Activated gamma-delta T cell treated with anti-CD3 and anti-CD28 coated beads, Interleukin-2, amount 50 U/mL, for 16 hours (primary cell): ENCODE measurements at regions not wholly inside any gene's neighbourhood (a gene's known extent, or its start where the extent isn't known, plus 50 kb on each side); places are given as distances from the start of the nearest gene placed in this dataset.

ENCODE experiments used
- DNase-seq: peaks from one replicate; pipeline ENCODE4 v3.0.0-alpha.2; 2020; ENCODE audit warnings: low read depth

- no peak for DNase-seq
Observed at GRCh38 chr7:130970196-130970595, 236.2 kb upstream of the KLF14 start.

GRCh38 chr7:130970696-130971095, 236.7 kb upstream of the KLF14 start:
- no peak for DNase-seq

- no peak for DNase-seq
Observed at GRCh38 chr7:130971297-130971696, 237.3 kb upstream of the KLF14 start.

- DNase-seq, result no peak
Observed at GRCh38 chr7:130972201-130972600, 238.2 kb upstream of the KLF14 start.

- DNase-seq, result no peak
Observed at GRCh38 chr7:130973637-130974036, 239.6 kb upstream of the KLF14 start.

GRCh38 chr7:130974169-130974568, 240.2 kb upstream of the KLF14 start:
- DNase-seq, result no peak

GRCh38 chr7:130974794-130975193, 240.8 kb upstream of the KLF14 start:
- no peak for DNase-seq

GRCh38 chr7:130975731-130976130, 241.7 kb upstream of the KLF14 start:
- DNase-seq, result no peak

GRCh38 chr7:130982160-130982638, 248.2 kb upstream of the KLF14 start:
- DNase-seq, result no peak

GRCh38 chr7:130982651-130983050, 248.6 kb upstream of the KLF14 start:
- DNase-seq, result no peak

- DNase-seq, result no peak
Observed at GRCh38 chr7:130985361-130985760, 251.4 kb upstream of the KLF14 start.

GRCh38 chr7:130986261-130986690, 252.3 kb upstream of the KLF14 start:
- DNase-seq, result no peak

- DNase-seq, result no peak
Observed at GRCh38 chr7:130987092-130987491, 253.1 kb upstream of the KLF14 start.

- no peak for DNase-seq
Observed at GRCh38 chr7:130988443-130988842, 254.4 kb upstream of the KLF14 start.

GRCh38 chr7:130989101-130989795, 255.2 kb upstream of the KLF14 start:
- no peak for DNase-seq

GRCh38 chr7:130990178-130990832, 256.3 kb upstream of the KLF14 start:
- no peak for DNase-seq

GRCh38 chr7:130993671-130994365, 259.8 kb upstream of the KLF14 start:
- DNase-seq, result no peak

GRCh38 chr7:130994378-130995115, 260.5 kb upstream of the KLF14 start:
- no peak for DNase-seq

- no peak for DNase-seq
Observed at GRCh38 chr7:130995252-130996081, 261.5 kb upstream of the KLF14 start.

GRCh38 chr7:130996205-130996832, 262.3 kb upstream of the KLF14 start:
- no peak for DNase-seq

GRCh38 chr7:130996833-130997231, 262.8 kb upstream of the KLF14 start:
- no peak for DNase-seq
